ENCODE measurements at regions not wholly inside any gene's neighbourhood (a gene's known extent, or its start where the extent isn't known, plus 50 kb on each side); places are given as distances from the start of the nearest gene placed in this dataset.

- intact Hi-C loops (cut with micrococcal nuclease), result no loop called here
- POLR2A ChIA-PET, result no interaction called here
- no peak overlapping the region for H3K27ac Mint-ChIP-seq
- H3K4me3 Mint-ChIP-seq, result no peak overlapping the region
- TF ChIP-seq, protein P1, sequence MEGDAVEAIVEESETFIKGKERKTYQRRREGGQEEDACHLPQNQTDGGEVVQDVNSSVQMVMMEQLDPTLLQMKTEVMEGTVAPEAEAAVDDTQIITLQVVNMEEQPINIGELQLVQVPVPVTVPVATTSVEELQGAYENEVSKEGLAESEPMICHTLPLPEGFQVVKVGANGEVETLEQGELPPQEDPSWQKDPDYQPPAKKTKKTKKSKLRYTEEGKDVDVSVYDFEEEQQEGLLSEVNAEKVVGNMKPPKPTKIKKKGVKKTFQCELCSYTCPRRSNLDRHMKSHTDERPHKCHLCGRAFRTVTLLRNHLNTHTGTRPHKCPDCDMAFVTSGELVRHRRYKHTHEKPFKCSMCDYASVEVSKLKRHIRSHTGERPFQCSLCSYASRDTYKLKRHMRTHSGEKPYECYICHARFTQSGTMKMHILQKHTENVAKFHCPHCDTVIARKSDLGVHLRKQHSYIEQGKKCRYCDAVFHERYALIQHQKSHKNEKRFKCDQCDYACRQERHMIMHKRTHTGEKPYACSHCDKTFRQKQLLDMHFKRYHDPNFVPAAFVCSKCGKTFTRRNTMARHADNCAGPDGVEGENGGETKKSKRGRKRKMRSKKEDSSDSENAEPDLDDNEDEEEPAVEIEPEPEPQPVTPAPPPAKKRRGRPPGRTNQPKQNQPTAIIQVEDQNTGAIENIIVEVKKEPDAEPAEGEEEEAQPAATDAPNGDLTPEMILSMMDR (IDR thresholded peaks at IDR 0.05), result no peak
- H3K36me3 Mint-ChIP-seq (ENCODE audit: low read depth), result no peaks in the 10 kb centered on the region
- H3K9me3 Mint-ChIP-seq, result peaks cover 2% of the 10 kb centered on the region
- CTCF ChIA-PET, result no interaction called here
- DNase-seq (no peak), ATAC-seq (no peak)
- no peaks in the 10 kb centered on the region for H3K27me3 Mint-ChIP-seq
- no peaks in the 10 kb centered on the region for H3K4me1 Mint-ChIP-seq (ENCODE audit: low read depth)
These were observed 522.9 kb downstream of the NOVA1 start for GRCh38 chr14:26074892-26075291.

- ChIA-PET CTCF (no interaction called here), POLR2A (no interaction called here)
- peaks cover 7% of the 10 kb centered on the region for H3K9me3 Mint-ChIP-seq
- no peaks in the 10 kb centered on the region for H3K36me3 Mint-ChIP-seq (ENCODE audit: low read depth)
- TF ChIP-seq, protein P1 (IDR thresholded peaks at IDR 0.05), result no peak
- intact Hi-C loops (cut with micrococcal nuclease), result no loop called here
- no peaks in the 10 kb centered on the region for H3K4me1 Mint-ChIP-seq (ENCODE audit: low read depth)
- H3K27me3 Mint-ChIP-seq, result no peaks in the 10 kb centered on the region
- H3K27ac Mint-ChIP-seq, result no peak overlapping the region
- no peak for ATAC-seq
- H3K4me3 Mint-ChIP-seq, result no peak overlapping the region
- DNase-seq, result no peak
These were observed 527.4 kb downstream of the NOVA1 start for GRCh38 chr14:26070443-26070842.

GRCh38 chr14:26067786-26068459 is 529.9 kb downstream of the NOVA1 start:
- DNase-seq (no peak), ATAC-seq (no peak)
- Mint-ChIP-seq H3K4me3 (no peak overlapping the region), H3K27ac (no peak overlapping the region), H3K36me3 (ENCODE audit: low read depth) (no peaks in the 10 kb centered on the region), H3K27me3 (no peaks in the 10 kb centered on the region), H3K4me1 (ENCODE audit: low read depth) (no peaks in the 10 kb centered on the region), H3K9me3 (peaks cover 7% of the 10 kb centered on the region)
- ChIA-PET CTCF (no interaction called here), POLR2A (no interaction called here)
- TF ChIP-seq, protein P1 (IDR thresholded peaks at IDR 0.05), result no peak
- intact Hi-C loops (cut with micrococcal nuclease), result no loop called here

DNA sequence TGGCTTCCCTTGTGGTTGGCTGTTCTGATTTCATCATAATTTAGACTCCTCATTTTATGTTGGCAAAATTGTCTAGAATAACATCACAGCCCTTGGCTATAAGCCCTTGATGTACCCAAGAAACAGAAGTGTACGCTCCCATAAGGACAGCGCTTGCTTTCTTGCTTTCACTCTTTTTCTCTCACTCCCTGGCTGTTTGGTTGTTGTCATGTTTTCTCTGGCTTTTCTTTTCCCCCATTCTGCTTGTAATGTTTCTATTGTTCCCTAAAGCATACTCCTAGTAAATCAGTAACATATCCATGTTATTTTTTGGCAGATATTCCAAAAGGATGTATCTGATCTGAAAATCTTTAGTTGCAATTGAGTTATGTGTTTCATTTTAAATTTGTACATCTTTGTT is 530.5 kb downstream of the NOVA1 start:
- Mint-ChIP-seq H3K27me3 (no peaks in the 10 kb centered on the region), H3K36me3 (ENCODE audit: low read depth) (no peaks in the 10 kb centered on the region), H3K4me3 (no peak overlapping the region), H3K9me3 (peaks cover 7% of the 10 kb centered on the region), H3K4me1 (ENCODE audit: low read depth) (no peaks in the 10 kb centered on the region), H3K27ac (no peak overlapping the region)
- no peak for ATAC-seq
- intact Hi-C loops (cut with micrococcal nuclease), result no loop called here
- POLR2A ChIA-PET, result no interaction called here
- CTCF ChIA-PET, result no interaction called here
- DNase-seq, result no peak
- TF ChIP-seq, protein P1 (IDR thresholded peaks at IDR 0.05), result no peak

GRCh38 chr14:26056036-26056616 is 541.7 kb downstream of the NOVA1 start:
- no peaks in the 10 kb centered on the region for H3K27me3 Mint-ChIP-seq
- H3K36me3 Mint-ChIP-seq (ENCODE audit: low read depth), result no peaks in the 10 kb centered on the region
- intact Hi-C loops (cut with micrococcal nuclease), result no loop called here
- ChIA-PET CTCF (no interaction called here), POLR2A (no interaction called here)
- H3K9me3 Mint-ChIP-seq, result peaks cover 12% of the 10 kb centered on the region
- no peak overlapping the region for H3K27ac Mint-ChIP-seq
- no peak for ATAC-seq
- no peaks in the 10 kb centered on the region for H3K4me1 Mint-ChIP-seq (ENCODE audit: low read depth)
- DNase-seq, result no peak
- no peak overlapping the region for H3K4me3 Mint-ChIP-seq
- TF ChIP-seq, protein P1 (IDR thresholded peaks at IDR 0.05), result no peak
